Motor neuron (in vitro differentiated cells): ENCODE measurements at regions not wholly inside any gene's neighbourhood (a gene's known extent, or its start where the extent isn't known, plus 50 kb on each side); places are given as distances from the start of the nearest gene placed in this dataset.
"Not testable (repeated sequence)": the region's sequence is repeated elsewhere in the genome, so short reads cannot be mapped to it uniquely, and the experiment has no call there.

Source experiments
- ATAC-seq, 8 experiments: fragments of 200-7000 bp; cut with Tn5 transposase; replicated peaks in 6 of 8; 2 replicates each; pipeline ENCODE4 v1.8.0; 2021; ENCODE audit warnings: mild to moderate bottlenecking in 8 of 8, moderate library complexity in 8 of 8
- H3K27ac ChIP-seq, 2 donors: fragments of 250-450 bp; sonication (Bioruptor Pico); 2 replicates each; pipeline ENCODE4 v1.9.0; 2021; ENCODE audit warnings: antibody characterized with exemption in 2 of 2, mild to moderate bottlenecking in 2 of 2, moderate library complexity in 1 of 2
- H3K4me1 ChIP-seq, 2 donors: fragments of 250-450 bp; sonication (Bioruptor Pico); replicated peaks in 1 of 2; 2 replicates each; pipeline ENCODE4 v1.6.1; 2021; ENCODE audit warnings: antibody characterized with exemption in 2 of 2, mild to moderate bottlenecking in 2 of 2, moderate library complexity in 1 of 2
- H3K4me3 ChIP-seq, 5 donors: fragments of 250-450 bp; sonication (Bioruptor Pico); 2 replicates each; pipeline ENCODE4 v1.9.0; 2021; ENCODE audit warnings: antibody characterized with exemption in 5 of 5, mild to moderate bottlenecking in 5 of 5, moderate library complexity in 4 of 5
- WGBS, 10 experiments: fragments of 450-650 bp; shearing (Covaris generic); methylation state at CpG; one replicate each; pipeline ENCODE4 v1.0.0; 2022; 5-methylcytosine and 5-hydroxymethylcytosine counted together
- in situ Hi-C, 9 experiments: fragments of 400-800 bp; cut with MboI; loops; one replicate each; pipeline ENCODE4 v1.15.0; 2021; ENCODE audit warnings: low sequenced_read_pairs in 9 of 9, low pct_unique_long_range_greater_than_20kb in 2 of 9; ENCODE audit not compliant: unreplicated experiment in 9 of 9

GRCh38 chr18:10168477-10168876 lies 254.7 kb downstream of the VAPA start:
- in situ Hi-C loops, result no loop called here
- H3K4me1 ChIP-seq, result peaks cover 6 to 7% of the 10 kb centered on the region in 2 donors
- WGBS, 10 experiments, result 85 to 100% (median 93%) methylated on average over 1 to 8 of the region's 9 CpGs; no CpG with 5 or more reads in 3 of the 10 experiments
- H3K4me3 ChIP-seq, result no peak overlapping the region
- no peak for ATAC-seq
- H3K27ac ChIP-seq, result no peak overlapping the region

GRCh38 chr18:10169064-10169562 lies 255.3 kb downstream of the VAPA start:
- in situ Hi-C loops, result no loop called here
- 17 to 100% (median 79%) methylated on average over 1 to 4 of the region's 4 CpGs; no CpG with 5 or more reads in 2 of the 10 experiments for WGBS, 10 experiments
- H3K27ac ChIP-seq, result no peak overlapping the region
- ATAC-seq, result peak in 2 of 8 experiments; percentile 34 to 92
- no peak overlapping the region for H3K4me3 ChIP-seq
- peaks cover 6 to 7% of the 10 kb centered on the region in 2 donors for H3K4me1 ChIP-seq

- in situ Hi-C loops, result no loop called here
- WGBS, 10 experiments, result 43 to 100% (median 81%) methylated on average over 1 to 2 of the region's 2 CpGs
These were observed 256.0 kb downstream of the VAPA start for GRCh38 chr18:10169814-10170213.

DNA sequence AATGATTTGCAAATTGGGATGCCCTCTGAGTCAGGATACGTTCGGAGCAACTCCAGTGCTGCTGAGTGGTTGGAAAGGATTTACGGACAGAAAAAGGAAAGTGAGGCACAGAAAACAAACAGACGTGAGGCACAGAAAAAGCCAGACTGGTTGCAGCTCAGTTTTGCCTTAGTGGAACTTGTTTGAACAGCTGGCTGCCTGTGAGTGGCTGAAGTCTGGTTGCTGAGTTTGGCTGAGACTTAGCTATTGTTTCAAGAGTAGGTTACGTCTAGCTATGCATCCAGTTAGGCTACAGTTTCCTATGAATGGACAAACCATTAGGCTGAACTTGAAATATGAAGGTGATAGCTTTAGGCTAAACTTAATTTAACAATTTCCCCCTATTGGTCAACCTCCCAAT lies 256.6 kb downstream of the VAPA start:
- no peaks in the 10 kb centered on the region for H3K4me1 ChIP-seq
- H3K27ac ChIP-seq, result no peak overlapping the region
- WGBS, 10 experiments, result 71 to 100% (median 90%) methylated on average over 1 to 5 of the region's 5 CpGs; no CpG with 5 or more reads in 2 of the 10 experiments
- ATAC-seq, result peak in 1 of 8 experiments; percentile 64
- H3K4me3 ChIP-seq, result no peak overlapping the region
- in situ Hi-C loops, result no loop called here

More at GRCh38 chr18:10169814-10170213, 256.0 kb downstream of the VAPA start:
- no peak overlapping the region for H3K27ac ChIP-seq
- H3K4me3 ChIP-seq, result no peak overlapping the region
- peaks cover 0 to 1% of the 10 kb centered on the region in 2 donors for H3K4me1 ChIP-seq
- ATAC-seq, result no peak

DNA sequence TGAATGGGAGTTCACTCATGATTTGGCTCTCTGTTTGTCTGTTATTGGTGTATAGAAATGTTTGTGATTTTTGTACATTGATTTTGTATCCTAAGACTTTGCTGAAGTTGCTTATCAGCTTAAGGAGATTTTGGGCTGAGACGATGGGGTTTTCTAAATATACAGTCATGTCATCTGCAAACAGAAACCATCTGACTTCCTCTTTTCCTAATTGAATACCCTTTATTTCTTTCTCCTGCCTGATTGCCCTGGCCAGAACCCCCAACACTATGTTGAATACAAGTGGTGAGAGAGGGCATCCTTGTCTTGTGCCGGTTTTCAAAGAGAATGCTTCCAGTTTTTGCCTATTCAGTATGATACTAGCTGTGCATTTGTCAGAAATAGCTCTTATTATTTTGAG lies 261.5 kb downstream of the VAPA start:
- H3K27ac ChIP-seq, in situ Hi-C loops, H3K4me1 ChIP-seq, ATAC-seq, H3K4me3 ChIP-seq: not testable (repeated sequence)
- WGBS, 10 experiments, result 67 to 100% (median 100%) methylated on average over 1 of the region's 2 CpGs; no CpG with 5 or more reads in 7 of the 10 experiments

DNA sequence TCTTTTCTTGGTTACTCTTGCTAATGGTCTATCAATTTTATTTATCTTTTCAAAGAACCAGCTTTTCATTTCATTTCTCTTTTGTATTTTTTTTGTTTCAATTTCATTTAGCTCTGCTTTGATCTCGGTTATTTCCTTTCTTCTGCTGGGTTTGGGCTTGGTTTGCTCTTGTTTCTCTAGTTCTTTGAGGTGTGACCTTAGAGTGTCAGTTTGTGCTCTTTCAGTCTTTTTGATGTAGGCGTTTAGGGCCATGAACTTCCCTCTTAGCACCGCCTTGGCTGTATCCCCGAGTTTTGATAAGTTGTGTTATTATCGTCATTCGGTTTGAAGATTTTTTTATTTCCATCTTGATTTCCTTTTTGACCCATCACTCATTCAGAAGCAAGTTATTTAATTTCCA lies 265.5 kb downstream of the VAPA start:
- H3K4me1 ChIP-seq, ATAC-seq, H3K4me3 ChIP-seq, H3K27ac ChIP-seq, in situ Hi-C loops: not testable (repeated sequence)
- 69 to 94% (median 83%) methylated on average over 4 to 6 of the region's 6 CpGs; no CpG with 5 or more reads in 1 of the 10 experiments for WGBS, 10 experiments

DNA sequence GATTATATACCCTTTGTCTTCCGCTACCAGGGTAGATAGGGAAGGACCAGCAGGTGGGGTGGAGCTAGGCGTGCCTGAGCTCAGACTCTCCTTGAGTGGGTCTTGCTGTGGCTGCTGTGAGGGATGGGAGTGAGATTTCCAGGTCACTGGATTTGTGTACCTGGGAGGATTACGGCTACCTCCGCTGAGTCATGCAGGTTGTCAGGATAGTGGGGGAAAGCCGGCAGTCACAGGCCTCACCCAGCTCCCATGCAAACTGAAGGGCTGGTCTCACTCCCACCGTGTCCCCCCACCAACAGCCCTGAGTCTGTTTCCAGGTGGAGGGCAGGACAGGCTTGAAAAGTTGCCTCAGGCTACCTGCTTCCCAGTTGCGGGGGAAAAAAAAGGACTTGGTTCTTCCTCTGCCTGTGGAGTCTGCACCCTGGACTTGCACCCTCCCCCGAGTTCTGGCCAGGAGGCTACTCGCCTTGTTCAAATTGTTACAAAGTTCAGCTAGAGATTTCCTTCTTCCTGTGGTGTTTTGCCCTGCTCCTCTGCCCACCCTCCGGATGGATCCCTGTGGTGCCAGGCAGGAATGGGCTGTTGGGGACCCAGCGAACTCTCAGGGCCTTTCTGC lies 268.3 kb downstream of the VAPA start:
- ATAC-seq, result no peak
- Histone ChIP-seq H3K4me1 (no peaks in the 10 kb centered on the region), H3K4me3 (no peak overlapping the region), H3K27ac (no peak overlapping the region)
- in situ Hi-C loops, result no loop called here
- 57 to 100% (median 89%) methylated on average over 1 to 7 of the region's 11 CpGs; no CpG with 5 or more reads in 2 of the 10 experiments for WGBS, 10 experiments

DNA sequence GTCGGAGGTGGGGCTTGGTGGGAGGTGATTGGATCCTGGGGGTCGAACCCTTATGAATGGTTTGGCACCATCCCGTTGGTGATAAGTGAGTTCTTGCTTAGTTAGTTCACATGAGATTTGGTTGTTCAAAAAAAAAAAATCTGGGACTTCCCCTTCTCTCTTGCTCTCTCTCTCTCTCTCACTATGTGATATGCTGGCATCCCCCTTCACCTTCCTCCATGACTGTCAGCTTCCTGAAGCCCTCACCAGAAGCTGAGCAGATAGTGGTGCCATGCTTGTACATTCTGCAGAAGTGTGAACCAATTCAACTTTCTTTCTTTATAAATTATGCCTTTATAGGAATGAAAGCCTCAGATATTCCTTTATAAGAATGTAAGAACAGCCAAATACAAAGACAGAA lies 269.7 kb upstream of the APCDD1 start:
- no peak overlapping the region for H3K27ac ChIP-seq
- no peaks in the 10 kb centered on the region for H3K4me1 ChIP-seq
- ATAC-seq, result no peak
- WGBS, 10 experiments, result 60 to 96% (median 89%) methylated on average over 1 to 3 of the region's 3 CpGs; no CpG with 5 or more reads in 5 of the 10 experiments
- in situ Hi-C loops, result no loop called here
- no peak overlapping the region for H3K4me3 ChIP-seq

DNA sequence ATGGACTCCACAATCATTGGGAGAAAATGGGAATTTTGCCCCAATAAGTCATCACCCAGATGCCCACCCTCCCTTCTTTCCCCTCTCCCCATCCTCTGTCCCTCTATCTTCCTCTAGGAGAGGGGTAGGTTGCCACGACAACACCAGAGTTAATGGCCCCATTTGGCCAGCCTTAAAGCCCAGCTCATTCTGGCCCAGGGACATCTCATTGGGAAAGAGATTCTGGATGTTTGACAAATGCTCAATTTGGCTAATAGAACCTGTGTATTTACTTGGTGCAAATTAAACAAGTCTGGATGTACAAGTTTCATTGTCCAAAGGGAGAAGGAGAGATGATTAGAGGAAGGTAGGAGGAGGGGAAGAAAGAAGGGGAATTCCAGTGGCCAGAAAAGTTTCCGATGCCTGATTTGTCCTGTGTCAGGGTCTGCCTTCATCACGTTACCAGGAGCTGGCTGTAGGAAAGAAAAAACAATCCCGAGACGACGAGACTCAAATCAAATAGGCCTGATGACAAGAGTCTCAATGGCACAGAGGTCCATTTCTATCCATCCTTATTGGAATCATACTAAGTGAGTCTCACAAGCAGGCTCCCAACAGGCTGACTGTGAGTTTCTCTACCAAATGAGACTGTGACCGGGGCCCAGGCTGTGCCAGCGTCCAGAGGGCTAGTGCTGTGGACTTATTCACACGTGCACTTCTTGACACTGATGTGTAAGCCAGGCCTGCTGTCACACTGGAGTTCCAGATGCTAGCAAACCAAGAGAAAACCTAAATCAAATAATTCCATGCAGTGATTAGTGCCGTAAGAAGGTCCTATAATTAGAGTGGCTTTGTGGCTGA lies 265.2 kb upstream of the APCDD1 start:
- in situ Hi-C loops, result no loop called here
- H3K27ac ChIP-seq, result no peak overlapping the region
- no peak for ATAC-seq
- H3K4me1 ChIP-seq, result no peaks in the 10 kb centered on the region
- no peak overlapping the region for H3K4me3 ChIP-seq
- WGBS, 10 experiments, result 49 to 100% (median 81%) methylated on average over 3 to 6 of the region's 10 CpGs; no CpG with 5 or more reads in 2 of the 10 experiments

DNA sequence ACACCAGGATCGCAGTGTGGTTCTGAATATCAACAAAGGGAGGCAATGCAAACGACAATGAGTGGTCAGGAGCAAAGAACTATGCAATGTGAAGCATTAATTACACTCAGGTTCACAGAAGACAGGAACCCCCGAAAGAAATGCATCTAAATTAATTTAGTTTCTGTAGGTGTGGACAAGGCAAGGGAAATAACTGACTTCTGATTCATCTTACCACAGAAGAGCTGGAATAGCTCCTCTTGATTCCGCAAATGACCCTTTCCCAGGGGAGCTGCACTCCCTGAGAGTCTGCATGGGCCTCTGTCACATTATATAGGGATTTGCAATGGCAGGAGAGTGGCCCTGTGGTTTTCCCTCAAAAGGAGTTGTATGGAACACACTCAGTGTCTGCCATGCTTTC lies 263.9 kb upstream of the APCDD1 start:
- in situ Hi-C loops, result no loop called here
- no peaks in the 10 kb centered on the region for H3K4me1 ChIP-seq
- H3K4me3 ChIP-seq, result no peak overlapping the region
- peak in 2 of 8 experiments; percentile 33 to 55 for ATAC-seq
- WGBS, 10 experiments, result 0 to 94% (median 76%) methylated on average over 1 to 4 of the region's 4 CpGs; no CpG with 5 or more reads in 1 of the 10 experiments
- H3K27ac ChIP-seq, result no peak overlapping the region

- no peak for ATAC-seq
- no peak overlapping the region for H3K27ac ChIP-seq
- WGBS, 10 experiments, result 58 to 94% (median 88%) methylated on average over 2 to 3 of the region's 3 CpGs; no CpG with 5 or more reads in 1 of the 10 experiments
- in situ Hi-C loops, result no loop called here
- no peaks in the 10 kb centered on the region for H3K4me1 ChIP-seq
- H3K4me3 ChIP-seq, result no peak overlapping the region
These were observed 261.0 kb upstream of the APCDD1 start for GRCh38 chr18:10193444-10193843.

DNA sequence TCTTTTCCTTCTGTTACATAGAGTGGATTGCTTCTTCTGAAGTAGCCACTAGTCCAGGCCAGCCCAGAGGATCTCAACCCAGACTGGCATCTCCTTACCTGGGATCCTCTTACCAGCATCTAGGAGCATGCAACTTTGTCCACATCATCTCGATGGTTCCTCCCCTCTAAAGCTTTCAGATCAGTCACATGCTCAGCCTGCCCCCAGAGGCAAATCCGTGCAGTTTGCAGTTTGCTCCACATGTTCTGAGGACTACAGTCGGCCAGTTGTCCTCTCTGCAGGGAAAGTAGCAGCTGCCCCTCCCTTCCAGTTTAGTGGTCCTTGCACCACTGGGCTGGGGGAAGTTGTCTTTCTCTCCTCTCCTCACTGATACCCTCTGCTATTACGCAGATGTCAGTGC lies 259.8 kb upstream of the APCDD1 start:
- H3K4me1 ChIP-seq, result no peaks in the 10 kb centered on the region
- 0 to 83% (median 48%) methylated on average over 1 to 4 of the region's 4 CpGs; no CpG with 5 or more reads in 4 of the 10 experiments for WGBS, 10 experiments
- H3K27ac ChIP-seq, result no peak overlapping the region
- H3K4me3 ChIP-seq, result no peak overlapping the region
- in situ Hi-C loops, result no loop called here
- ATAC-seq, result peak in 3 of 8 experiments; percentile 8 to 79 (median 21)

DNA sequence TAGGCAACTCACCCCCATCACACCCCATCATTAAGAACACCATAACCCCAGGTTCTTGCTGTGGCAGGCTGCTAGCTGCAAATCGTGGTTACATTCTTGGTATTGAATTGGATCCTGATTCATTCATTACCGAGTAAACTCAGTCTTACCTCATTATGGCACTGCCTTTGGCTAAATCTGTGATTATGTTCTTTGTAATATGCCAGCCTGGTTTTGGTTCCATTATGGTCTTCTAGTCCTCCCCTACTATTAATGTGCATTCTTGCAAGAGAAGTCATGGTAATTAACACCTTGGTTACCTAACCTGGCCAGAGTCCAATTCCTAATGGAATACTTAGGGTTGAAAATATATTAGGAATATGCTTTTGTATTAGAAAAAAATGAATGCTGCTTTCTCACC lies 258.9 kb upstream of the APCDD1 start:
- in situ Hi-C loops, result no loop called here
- no peak for ATAC-seq
- no peak overlapping the region for H3K4me3 ChIP-seq
- no peaks in the 10 kb centered on the region for H3K4me1 ChIP-seq
- no peak overlapping the region for H3K27ac ChIP-seq
- 11 to 100% (median 80%) methylated on average over 1 to 2 of the region's 2 CpGs; no CpG with 5 or more reads in 1 of the 10 experiments for WGBS, 10 experiments
